Thoracic aorta (tissue), 2 donors: ENCODE measurements at regions not wholly inside any gene's neighbourhood (a gene's known extent, or its start where the extent isn't known, plus 50 kb on each side); places are given as distances from the start of the nearest gene placed in this dataset.

Experiments used
- ATAC-seq: fragments of 150-250 bp; one replicate; pipeline ENCODE4 v1.8.0; 2017; ENCODE audit warnings: low read depth; ENCODE audit not compliant: insufficient number of reproducible peaks, low FRiP score
- DNase-seq: peaks from one replicate; pipeline ENCODE4 v3.0.0-alpha.2; 2020; ENCODE audit warnings: low spot score
- H3K27ac ChIP-seq, 2 donors: fragments of 200-600 bp; sonication (generic); 1 replicate in 1 of 2; 2 replicates in 1 of 2; pipeline ENCODE4 v1.5.1; 2016; ENCODE audit warnings: mild to moderate bottlenecking in 2 of 2, moderate library complexity in 2 of 2
- H3K27me3 ChIP-seq: fragments of 200-600 bp; sonication (generic); replicated peaks from 2 replicates; pipeline ENCODE4 v1.6.0; 2016; ENCODE audit warnings: mild to moderate bottlenecking; ENCODE audit not compliant: insufficient read depth
- H3K36me3 ChIP-seq: fragments of 200-600 bp; sonication (generic); one replicate; pipeline ENCODE4 v1.5.1; 2016
- H3K4me1 ChIP-seq, 2 donors: fragments of 200-600 bp; sonication (generic); 1 replicate in 1 of 2; 2 replicates in 1 of 2; pipeline versions ENCODE4 v1.5.1 to v1.6.0; 2016; ENCODE audit warnings: low read depth in 2 of 2, mild to moderate bottlenecking in 1 of 2; ENCODE audit not compliant: control insufficient read depth in 1 of 2
- H3K4me3 ChIP-seq: fragments of 200-600 bp; sonication (generic); 2 replicates; pipeline ENCODE4 v1.5.1; 2016; ENCODE audit warnings: mild to moderate bottlenecking
- H3K9me3 ChIP-seq: fragments of 200-600 bp; sonication (generic); 2 replicates; pipeline ENCODE4 v1.5.1; 2016
- CTCF ChIP-seq: fragments of 200-600 bp; sonication (generic); IDR thresholded peaks from one replicate; pipeline ENCODE4 v1.5.1; 2019; ENCODE audit warnings: antibody characterized with exemption

- H3K36me3 ChIP-seq, result no peaks in the 10 kb centered on the region
- peaks cover 0 to 8% of the 10 kb centered on the region in 2 donors for H3K4me1 ChIP-seq
- DNase-seq (no peak), ATAC-seq (no peak)
- H3K9me3 ChIP-seq, result no peaks in the 10 kb centered on the region
- H3K4me3 ChIP-seq, result no peak overlapping the region
- no peaks in the 10 kb centered on the region for H3K27me3 ChIP-seq
- no peak for TF ChIP-seq CTCF
- H3K27ac ChIP-seq, result no peak overlapping the region
Observed at GRCh38 chr22:34588871-34589545, 476.9 kb upstream of the ISX start.

GRCh38 chr22:34592123-34592740, 473.7 kb upstream of the ISX start:
- Histone ChIP-seq H3K4me1 (peaks cover 0 to 6% of the 10 kb centered on the region in 2 donors), H3K4me3 (no peak overlapping the region), H3K36me3 (no peaks in the 10 kb centered on the region), H3K27ac (no peak overlapping the region), H3K9me3 (no peaks in the 10 kb centered on the region), H3K27me3 (no peaks in the 10 kb centered on the region)
- no peak for ATAC-seq
- no peak for DNase-seq
- TF ChIP-seq CTCF, result no peak

- DNase-seq (no peak), ATAC-seq (no peak)
- H3K27me3 ChIP-seq, result no peaks in the 10 kb centered on the region
- no peaks in the 10 kb centered on the region for H3K36me3 ChIP-seq
- no peaks in the 10 kb centered on the region for H3K9me3 ChIP-seq
- TF ChIP-seq CTCF, result no peak
- no peaks in the 10 kb centered on the region for H3K4me1 ChIP-seq
- no peak overlapping the region for H3K4me3 ChIP-seq
- H3K27ac ChIP-seq, result no peak overlapping the region
Observed at GRCh38 chr22:34599567-34599966, 466.4 kb upstream of the ISX start.

GRCh38 chr22:34604312-34604711, 461.6 kb upstream of the ISX start:
- H3K9me3 ChIP-seq, result no peaks in the 10 kb centered on the region
- DNase-seq, result no peak

GRCh38 chr22:34608106-34608505, 457.9 kb upstream of the ISX start:
- TF ChIP-seq CTCF, result no peak
- DNase-seq (no peak), ATAC-seq (no peak)
- H3K27me3 ChIP-seq, result no peaks in the 10 kb centered on the region
- no peaks in the 10 kb centered on the region for H3K36me3 ChIP-seq
- H3K4me1 ChIP-seq, result no peaks in the 10 kb centered on the region
- H3K27ac ChIP-seq, result no peak overlapping the region
- H3K9me3 ChIP-seq, result no peaks in the 10 kb centered on the region
- H3K4me3 ChIP-seq, result no peak overlapping the region

More at GRCh38 chr22:34604312-34604711, 461.6 kb upstream of the ISX start:
- Histone ChIP-seq H3K27me3 (no peaks in the 10 kb centered on the region), H3K27ac (no peak overlapping the region), H3K4me1 (no peaks in the 10 kb centered on the region), H3K4me3 (no peak overlapping the region), H3K36me3 (no peaks in the 10 kb centered on the region)
- no peak for TF ChIP-seq CTCF
- ATAC-seq, result no peak
